Mesodermal cell (in vitro differentiated cells): ENCODE measurements at regions not wholly inside any gene's neighbourhood (a gene's known extent, or its start where the extent isn't known, plus 50 kb on each side); places are given as distances from the start of the nearest gene placed in this dataset.

Source experiments
- H3K27ac ChIP-seq: 2 replicates; pipeline ENCODE4 v1.7.0; 2013; ENCODE audit warnings: mild to moderate bottlenecking, low read depth, low read length, moderate library complexity; ENCODE audit not compliant: severe bottlenecking
- H3K36me3 ChIP-seq: 2 replicates; pipeline ENCODE4 v1.7.1; 2013; ENCODE audit warnings: mild to moderate bottlenecking, low read length, moderate library complexity; ENCODE audit not compliant: control insufficient read depth, insufficient read depth
- H3K4me1 ChIP-seq: one replicate; pipeline ENCODE4 v1.7.1; 2013; ENCODE audit warnings: mild to moderate bottlenecking, low read length; ENCODE audit not compliant: insufficient read depth, control insufficient read depth, poor library complexity, severe bottlenecking
- H3K4me3 ChIP-seq: 2 replicates; pipeline ENCODE4 v1.7.0; 2013; ENCODE audit warnings: low read length, control low read depth, mild to moderate bottlenecking; ENCODE audit not compliant: insufficient read depth, poor library complexity, severe bottlenecking; ENCODE audit errors: extremely low read depth
- H3K9me3 ChIP-seq: 2 replicates; pipeline ENCODE4 v1.7.1; 2013; ENCODE audit warnings: mild to moderate bottlenecking, low read length, moderate library complexity; ENCODE audit not compliant: control insufficient read depth
- WGBS, 2 experiments: methylation state at CpG; one replicate each; pipeline ENCODE4 v1.1.5; 2013; ENCODE audit warnings: missing lambda C conversion rate in 2 of 2; ENCODE audit not compliant: insufficient coverage in 2 of 2; 5-methylcytosine and 5-hydroxymethylcytosine counted together

DNA sequence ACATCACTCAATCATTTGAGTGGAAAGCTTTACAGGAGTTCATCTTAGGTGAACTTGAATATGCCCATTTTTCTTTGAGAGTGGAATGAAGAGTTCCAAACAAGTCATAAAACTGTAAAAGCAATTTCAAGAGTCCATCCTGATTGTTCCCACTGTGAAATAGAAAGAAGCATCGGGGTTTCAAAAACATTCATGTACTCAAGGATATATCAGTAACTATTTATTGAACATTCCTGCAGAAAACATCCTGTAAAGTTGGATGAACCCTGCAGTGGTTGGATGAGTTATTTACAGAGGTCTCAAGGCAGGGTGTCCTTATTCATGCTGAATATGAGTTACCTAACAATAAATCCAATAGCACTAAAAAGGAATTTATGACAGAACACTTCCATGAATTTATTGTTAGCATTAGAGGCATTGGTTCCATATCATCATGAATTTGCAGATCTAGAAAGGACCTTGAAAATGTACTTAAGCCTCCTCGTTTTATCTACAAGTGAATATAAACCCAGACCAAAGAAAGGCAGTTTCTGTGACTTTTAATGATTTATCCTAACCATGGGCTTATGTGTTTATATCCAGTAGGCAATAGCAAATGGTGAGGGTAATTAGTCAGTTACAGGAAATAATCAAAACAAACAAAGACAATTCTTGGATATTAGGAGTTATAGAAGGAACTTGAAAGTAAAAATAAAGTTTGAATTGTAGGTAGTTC is 361.9 kb upstream of the KCNMB2 start:
- WGBS, 2 experiments, result 100% methylated on average over 1 of the region's 2 CpGs; no CpG with 5 or more reads in 1 of the 2 experiments
- Histone ChIP-seq H3K4me1 (no peaks in the 10 kb centered on the region), H3K4me3 (no peak overlapping the region), H3K27ac (no peak overlapping the region), H3K36me3 (no peaks in the 10 kb centered on the region), H3K9me3 (no peaks in the 10 kb centered on the region)

DNA sequence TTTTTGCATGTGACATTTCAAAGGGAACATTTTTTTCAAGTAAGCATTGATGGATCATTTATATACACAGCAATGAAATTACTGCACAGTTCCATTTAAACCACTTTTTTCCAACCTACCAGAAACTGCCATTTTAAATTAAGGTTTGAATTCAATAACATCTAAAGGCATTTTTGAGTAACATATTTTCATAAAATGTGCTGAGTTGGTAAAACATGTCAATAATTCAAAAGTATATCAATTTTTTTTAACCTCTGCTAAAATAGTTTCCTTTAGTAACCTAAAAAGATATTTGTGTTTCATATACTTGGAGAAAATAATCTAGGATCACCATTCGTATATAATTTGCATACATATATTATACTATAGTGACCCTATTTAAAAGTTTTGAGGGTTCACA is 355.1 kb upstream of the KCNMB2 start:
- WGBS, 2 experiments, result no CpG with 5 or more reads among the region's 1 CpG
- Histone ChIP-seq H3K4me3 (no peak overlapping the region), H3K27ac (no peak overlapping the region), H3K36me3 (no peaks in the 10 kb centered on the region), H3K4me1 (no peaks in the 10 kb centered on the region), H3K9me3 (no peaks in the 10 kb centered on the region)

- H3K27ac ChIP-seq, result no peak overlapping the region
- H3K9me3 ChIP-seq, result no peaks in the 10 kb centered on the region
- H3K36me3 ChIP-seq, result no peaks in the 10 kb centered on the region
- WGBS, 2 experiments, result 82 to 93% methylated on average over 3 of the region's 4 CpGs
- H3K4me3 ChIP-seq, result no peak overlapping the region
- H3K4me1 ChIP-seq, result no peaks in the 10 kb centered on the region
Observed at GRCh38 chr3:178181784-178182183, 354.5 kb upstream of the KCNMB2 start.

DNA sequence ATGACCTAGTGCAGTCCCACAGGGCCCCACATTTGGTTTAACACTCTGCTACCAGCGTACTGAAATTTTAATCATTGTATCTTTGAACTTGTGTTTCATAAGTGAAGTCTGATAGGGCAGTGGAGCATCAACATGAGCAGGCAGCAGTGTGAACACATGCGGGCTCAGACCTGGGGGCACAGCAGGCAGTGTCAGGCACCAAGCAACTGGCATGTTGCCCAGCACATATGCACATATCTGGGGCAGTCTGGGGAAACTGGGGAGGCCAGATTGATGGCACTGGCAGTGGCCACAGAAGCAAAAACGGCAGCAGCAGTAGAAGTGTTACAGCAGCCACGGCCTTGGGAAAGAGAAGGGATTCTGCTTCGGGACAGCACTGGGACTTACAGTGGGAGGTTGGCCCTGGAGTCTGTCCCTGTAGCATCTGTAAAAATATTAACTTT is 353.9 kb upstream of the KCNMB2 start:
- no peak overlapping the region for H3K4me3 ChIP-seq
- H3K4me1 ChIP-seq, result no peaks in the 10 kb centered on the region
- H3K36me3 ChIP-seq, result no peaks in the 10 kb centered on the region
- 74 to 85% methylated on average over 3 to 4 of the region's 5 CpGs for WGBS, 2 experiments
- no peak overlapping the region for H3K27ac ChIP-seq
- no peaks in the 10 kb centered on the region for H3K9me3 ChIP-seq

GRCh38 chr3:178184833-178185232 is 351.4 kb upstream of the KCNMB2 start:
- Histone ChIP-seq H3K36me3 (no peaks in the 10 kb centered on the region), H3K4me3 (no peak overlapping the region), H3K9me3 (no peaks in the 10 kb centered on the region), H3K27ac (no peak overlapping the region), H3K4me1 (no peaks in the 10 kb centered on the region)
- no CpG with 5 or more reads among the region's 2 CpGs for WGBS, 2 experiments

- Histone ChIP-seq H3K36me3 (no peaks in the 10 kb centered on the region), H3K27ac (no peak overlapping the region), H3K4me1 (no peaks in the 10 kb centered on the region), H3K9me3 (no peaks in the 10 kb centered on the region), H3K4me3 (no peak overlapping the region)
- no CpG with 5 or more reads among the region's 4 CpGs for WGBS, 2 experiments
Observed at GRCh38 chr3:178186666-178187065, 349.6 kb upstream of the KCNMB2 start.

DNA sequence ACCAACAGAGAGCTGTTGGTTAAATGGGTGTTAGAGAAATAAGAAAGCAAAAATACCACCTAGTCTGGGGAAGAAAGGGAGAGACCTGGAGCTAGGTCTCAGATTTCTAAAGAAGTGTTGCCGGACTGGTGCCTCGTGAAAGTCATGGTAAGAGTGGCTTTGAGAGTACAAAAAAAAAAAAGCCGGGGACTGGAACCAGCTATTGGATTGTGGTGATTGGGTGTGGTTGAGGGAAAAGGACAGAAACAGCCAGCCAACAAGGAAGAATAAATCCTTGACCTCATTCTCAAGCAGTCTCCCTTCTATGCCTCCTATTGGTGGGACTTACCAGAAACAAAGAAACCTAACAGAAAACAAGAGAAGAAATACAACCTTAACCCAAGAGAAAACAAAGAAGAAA is 346.4 kb upstream of the KCNMB2 start:
- Histone ChIP-seq H3K4me3 (no peak overlapping the region), H3K27ac (no peak overlapping the region), H3K4me1 (no peaks in the 10 kb centered on the region), H3K9me3 (no peaks in the 10 kb centered on the region), H3K36me3 (no peaks in the 10 kb centered on the region)
- WGBS, 2 experiments, result 91% methylated on average over 2 of the region's 3 CpGs; no CpG with 5 or more reads in 1 of the 2 experiments

- WGBS, 2 experiments, result 100% methylated on average over 1 of the region's 1 CpG; no CpG with 5 or more reads in 1 of the 2 experiments
- H3K4me1 ChIP-seq, result no peaks in the 10 kb centered on the region
- no peak overlapping the region for H3K4me3 ChIP-seq
- H3K36me3 ChIP-seq, result no peaks in the 10 kb centered on the region
- no peaks in the 10 kb centered on the region for H3K9me3 ChIP-seq
- no peak overlapping the region for H3K27ac ChIP-seq
Observed at GRCh38 chr3:178193846-178194245, 342.4 kb upstream of the KCNMB2 start.

- no peak overlapping the region for H3K27ac ChIP-seq
- H3K4me3 ChIP-seq, result no peak overlapping the region
- WGBS, 2 experiments, result 85 to 94% methylated on average over 2 to 3 of the region's 4 CpGs
- H3K36me3 ChIP-seq, result no peaks in the 10 kb centered on the region
- H3K4me1 ChIP-seq, result no peaks in the 10 kb centered on the region
- H3K9me3 ChIP-seq, result no peaks in the 10 kb centered on the region
Observed at GRCh38 chr3:178194539-178194938, 341.7 kb upstream of the KCNMB2 start.

GRCh38 chr3:178195824-178196223 is 340.4 kb upstream of the KCNMB2 start:
- WGBS, 2 experiments, result 78 to 86% methylated on average over 1 of the region's 2 CpGs
- Histone ChIP-seq H3K27ac (no peak overlapping the region), H3K36me3 (no peaks in the 10 kb centered on the region), H3K9me3 (no peaks in the 10 kb centered on the region), H3K4me1 (no peaks in the 10 kb centered on the region), H3K4me3 (no peak overlapping the region)

DNA sequence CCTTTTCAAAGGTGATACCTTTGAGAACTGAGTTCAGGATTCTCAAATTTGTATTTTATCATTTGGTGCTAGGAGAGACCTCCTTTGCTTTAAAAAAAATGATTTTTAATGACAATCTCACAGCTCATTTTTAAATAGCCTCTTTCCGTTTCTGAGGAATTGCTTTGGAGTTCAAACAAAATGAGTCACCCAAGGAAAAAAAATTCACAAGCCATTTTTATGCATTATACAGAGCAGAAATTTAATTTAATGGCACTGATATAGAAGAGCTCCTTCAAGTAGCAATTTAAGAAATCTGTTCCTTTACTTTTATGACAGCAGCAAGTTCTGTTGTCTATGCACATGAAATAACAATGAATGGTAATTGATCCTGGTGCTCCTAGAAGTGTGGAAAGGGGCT is 337.9 kb upstream of the KCNMB2 start:
- Histone ChIP-seq H3K4me3 (no peak overlapping the region), H3K36me3 (no peaks in the 10 kb centered on the region), H3K4me1 (no peaks in the 10 kb centered on the region), H3K9me3 (no peaks in the 10 kb centered on the region), H3K27ac (no peak overlapping the region)
- WGBS, 2 experiments, result no CpG with 5 or more reads among the region's 1 CpG
